Hematopoietic multipotent progenitor cell treated with erythropoietin and hydrocortisone succinate and interleukin-3 and kit ligand, for 4 days (in vitro differentiated cells): ENCODE measurements at regions not wholly inside any gene's neighbourhood (a gene's known extent, or its start where the extent isn't known, plus 50 kb on each side); places are given as distances from the start of the nearest gene placed in this dataset.

Experiments used
- DNase-seq: peaks from one replicate; pipeline ENCODE4 v3.0.0-alpha.2; 2015

GRCh38 chr12:48409938-48410337 lies 59.2 kb upstream of the ZNF641 start:
- DNase-seq: peak; percentile 90

GRCh38 chr12:48413388-48413787 lies 59.0 kb upstream of the ANP32D start:
- no peak for DNase-seq

- DNase-seq: no peak
These were observed 58.3 kb upstream of the ANP32D start for GRCh38 chr12:48414021-48414420.

- DNase-seq: peak; percentile 38
These were observed 53.0 kb upstream of the ANP32D start for GRCh38 chr12:48419116-48419935.

- no peak for DNase-seq
These were observed 52.2 kb upstream of the ANP32D start for GRCh38 chr12:48420039-48420775.

- DNase-seq: peak; percentile 64
These were observed 50.3 kb upstream of the ANP32D start for GRCh38 chr12:48422060-48422459.
